Karpas-422 (cell line): ENCODE measurements at regions not wholly inside any gene's neighbourhood (a gene's known extent, or its start where the extent isn't known, plus 50 kb on each side); places are given as distances from the start of the nearest gene placed in this dataset.

Source experiments
- DNase-seq: peaks from one replicate; pipeline ENCODE4 v3.0.0-alpha.2; 2015
- H2AFZ ChIP-seq: fragments of 200-600 bp; sonication (generic); 2 replicates; pipeline ENCODE4 v1.6.1; 2014; ENCODE audit warnings: antibody characterized with exemption, low read length, mixed read lengths
- H3K27ac ChIP-seq: fragments of 200-600 bp; sonication (generic); 2 replicates; pipeline ENCODE4 v1.5.1; 2014; ENCODE audit warnings: mild to moderate bottlenecking, low read length, moderate library complexity
- H3K27me3 ChIP-seq: fragments of 200-600 bp; sonication (generic); 2 replicates; pipeline ENCODE4 v1.6.1; 2014; ENCODE audit warnings: low read length, mixed read lengths
- H3K36me3 ChIP-seq: fragments of 200-600 bp; sonication (generic); 2 replicates; pipeline ENCODE4 v1.6.1; 2014; ENCODE audit warnings: low read length, mixed read lengths; ENCODE audit not compliant: insufficient read depth
- H3K4me1 ChIP-seq: fragments of 200-600 bp; sonication (generic); 2 replicates; pipeline ENCODE4 v1.6.1; 2014; ENCODE audit warnings: mild to moderate bottlenecking, low read length, mixed read lengths
- H3K4me2 ChIP-seq: fragments of 200-600 bp; sonication (generic); 2 replicates; pipeline ENCODE4 v1.6.1; 2014; ENCODE audit warnings: low read length, low read depth, mild to moderate bottlenecking; ENCODE audit not compliant: poor library complexity, severe bottlenecking
- H3K4me3 ChIP-seq: fragments of 200-600 bp; sonication (generic); 2 replicates; pipeline ENCODE4 v1.5.1; 2014; ENCODE audit warnings: mild to moderate bottlenecking, antibody characterized with exemption, low read length, mixed read lengths
- H3K79me2 ChIP-seq: fragments of 200-600 bp; sonication (generic); 2 replicates; pipeline ENCODE4 v1.6.1; 2014; ENCODE audit warnings: mild to moderate bottlenecking, low read length, mixed read lengths
- H3K9ac ChIP-seq: fragments of 200-600 bp; sonication (generic); 2 replicates; pipeline ENCODE4 v1.6.0; 2014; ENCODE audit warnings: low read length
- H3K9me2 ChIP-seq: fragments of 200-600 bp; sonication (generic), shearing (Covaris generic); replicated peaks from 2 replicates; pipeline ENCODE4 v1.6.0; 2014; ENCODE audit warnings: mild to moderate bottlenecking, low read length, moderate library complexity; ENCODE audit not compliant: insufficient read depth
- H3K9me3 ChIP-seq: fragments of 300-700, 200-600 bp; sonication (generic); 2 replicates; pipeline ENCODE4 v1.6.1; 2014; ENCODE audit warnings: low read length, mixed read lengths
- H4K20me1 ChIP-seq: fragments of 200-600 bp; sonication (generic); 2 replicates; pipeline ENCODE4 v1.6.1; 2014; ENCODE audit warnings: mild to moderate bottlenecking, antibody characterized with exemption, low read length, low read depth; ENCODE audit not compliant: insufficient read depth

- H4K20me1 ChIP-seq: no peaks in the 10 kb centered on the region
- H2AFZ ChIP-seq: no peak overlapping the region
- H3K4me2 ChIP-seq: no peak overlapping the region
- H3K9ac ChIP-seq: no peak overlapping the region
- H3K4me3 ChIP-seq: no peak overlapping the region
- H3K27ac ChIP-seq: no peak overlapping the region
- H3K27me3 ChIP-seq: no peaks in the 10 kb centered on the region
- no peaks in the 10 kb centered on the region for H3K79me2 ChIP-seq
- DNase-seq: no peak
- no peaks in the 10 kb centered on the region for H3K4me1 ChIP-seq
- H3K9me3 ChIP-seq: peaks cover 14% of the 10 kb centered on the region
- H3K9me2 ChIP-seq: no peaks in the 10 kb centered on the region
- H3K36me3 ChIP-seq: no peaks in the 10 kb centered on the region
These were observed 365.4 kb downstream of the PDHA2 start for GRCh38 chr4:96205143-96205936.

GRCh38 chr4:96227515-96227914 lies 387.6 kb downstream of the PDHA2 start:
- no peaks in the 10 kb centered on the region for H3K27me3 ChIP-seq
- H3K4me3 ChIP-seq: no peak overlapping the region
- no peak for DNase-seq
- H2AFZ ChIP-seq: no peak overlapping the region
- H3K9me3 ChIP-seq: peaks cover 13% of the 10 kb centered on the region; the same call in 1 of the 2 replicates
- no peaks in the 10 kb centered on the region for H3K36me3 ChIP-seq
- H3K4me2 ChIP-seq: no peak overlapping the region
- no peak overlapping the region for H3K27ac ChIP-seq
- no peak overlapping the region for H3K9ac ChIP-seq
- H4K20me1 ChIP-seq: no peaks in the 10 kb centered on the region
- no peaks in the 10 kb centered on the region for H3K9me2 ChIP-seq
- no peaks in the 10 kb centered on the region for H3K4me1 ChIP-seq
- no peaks in the 10 kb centered on the region for H3K79me2 ChIP-seq

GRCh38 chr4:96228463-96228862 lies 388.6 kb downstream of the PDHA2 start:
- no peak overlapping the region for H2AFZ ChIP-seq
- no peaks in the 10 kb centered on the region for H3K9me2 ChIP-seq
- no peaks in the 10 kb centered on the region for H3K36me3 ChIP-seq
- no peak overlapping the region for H3K9ac ChIP-seq
- no peak overlapping the region for H3K27ac ChIP-seq
- peaks cover 19% of the 10 kb centered on the region; the same call in 1 of the 2 replicates for H3K9me3 ChIP-seq
- H4K20me1 ChIP-seq: no peaks in the 10 kb centered on the region
- no peak overlapping the region for H3K4me2 ChIP-seq
- no peak overlapping the region for H3K4me3 ChIP-seq
- no peaks in the 10 kb centered on the region for H3K27me3 ChIP-seq
- no peaks in the 10 kb centered on the region for H3K79me2 ChIP-seq
- no peaks in the 10 kb centered on the region for H3K4me1 ChIP-seq
- DNase-seq: no peak

- Histone ChIP-seq H3K9me3 (peaks cover 31% of the 10 kb centered on the region), H3K27ac (no peak overlapping the region)
These were observed 400.1 kb downstream of the PDHA2 start for GRCh38 chr4:96240041-96240440.

GRCh38 chr4:96241819-96242218 lies 401.9 kb downstream of the PDHA2 start:
- Histone ChIP-seq H3K27ac (no peak overlapping the region), H3K79me2 (no peaks in the 10 kb centered on the region), H4K20me1 (no peaks in the 10 kb centered on the region), H3K9ac (no peak overlapping the region), H3K4me2 (no peak overlapping the region), H3K9me2 (no peaks in the 10 kb centered on the region), H3K27me3 (no peaks in the 10 kb centered on the region), H2AFZ (no peak overlapping the region), H3K4me1 (no peaks in the 10 kb centered on the region), H3K4me3 (no peak overlapping the region), H3K9me3 (peaks cover 35% of the 10 kb centered on the region), H3K36me3 (no peaks in the 10 kb centered on the region)
- no peak for DNase-seq

More at GRCh38 chr4:96240041-96240440, 400.1 kb downstream of the PDHA2 start:
- Histone ChIP-seq H4K20me1 (no peaks in the 10 kb centered on the region), H3K9ac (no peak overlapping the region), H3K4me3 (no peak overlapping the region), H2AFZ (no peak overlapping the region), H3K36me3 (no peaks in the 10 kb centered on the region), H3K27me3 (no peaks in the 10 kb centered on the region), H3K4me2 (no peak overlapping the region), H3K9me2 (no peaks in the 10 kb centered on the region), H3K4me1 (no peaks in the 10 kb centered on the region), H3K79me2 (no peaks in the 10 kb centered on the region)
- DNase-seq: no peak

- H3K4me3 ChIP-seq: no peak overlapping the region
- H4K20me1 ChIP-seq: no peaks in the 10 kb centered on the region
- H2AFZ ChIP-seq: no peak overlapping the region
- DNase-seq: no peak
- no peaks in the 10 kb centered on the region for H3K9me2 ChIP-seq
- no peaks in the 10 kb centered on the region for H3K36me3 ChIP-seq
- H3K9me3 ChIP-seq: peaks cover 40% of the 10 kb centered on the region
- H3K79me2 ChIP-seq: no peaks in the 10 kb centered on the region
- no peaks in the 10 kb centered on the region for H3K27me3 ChIP-seq
- H3K27ac ChIP-seq: no peak overlapping the region
- no peaks in the 10 kb centered on the region for H3K4me1 ChIP-seq
- H3K4me2 ChIP-seq: no peak overlapping the region
- no peak overlapping the region for H3K9ac ChIP-seq
These were observed 407.2 kb downstream of the PDHA2 start for GRCh38 chr4:96247096-96247495.

- no peak for DNase-seq
- Histone ChIP-seq H3K4me1 (no peaks in the 10 kb centered on the region), H3K79me2 (no peaks in the 10 kb centered on the region), H3K27ac (no peak overlapping the region), H3K4me2 (no peak overlapping the region), H3K9ac (no peak overlapping the region), H3K27me3 (no peaks in the 10 kb centered on the region), H3K9me2 (no peaks in the 10 kb centered on the region), H4K20me1 (no peaks in the 10 kb centered on the region), H2AFZ (no peak overlapping the region), H3K9me3 (peaks cover 49% of the 10 kb centered on the region), H3K4me3 (no peak overlapping the region), H3K36me3 (no peaks in the 10 kb centered on the region)
These were observed 408.3 kb downstream of the PDHA2 start for GRCh38 chr4:96248225-96248624.

GRCh38 chr4:96260064-96260682 lies 420.3 kb downstream of the PDHA2 start:
- Histone ChIP-seq H3K9me2 (no peaks in the 10 kb centered on the region), H3K79me2 (no peaks in the 10 kb centered on the region), H3K9ac (no peak overlapping the region), H3K27me3 (no peaks in the 10 kb centered on the region), H3K4me3 (no peak overlapping the region), H3K9me3 (peaks cover 24% of the 10 kb centered on the region), H2AFZ (no peak overlapping the region), H3K27ac (no peak overlapping the region), H3K4me2 (no peak overlapping the region), H3K36me3 (no peaks in the 10 kb centered on the region), H4K20me1 (no peaks in the 10 kb centered on the region), H3K4me1 (no peaks in the 10 kb centered on the region)
- no peak for DNase-seq
